K562 (cell line): ENCODE measurements at regions not wholly inside any gene's neighbourhood (a gene's known extent, or its start where the extent isn't known, plus 50 kb on each side); places are given as distances from the start of the nearest gene placed in this dataset.

Experiments used
- ATF3 ChIP-seq, 2 experiments: fragments of 450-650 bp in 1 of 2; sonication (generic) in 1 of 2; formaldehyde crosslinking in 1 of 2; IDR thresholded peaks in 1 of 2; conservative IDR thresholded peaks in 1 of 2; 2 replicates each; pipeline versions ENCODE4 v1.6.1 to v1.8.1; 2016 to 2023; ENCODE audit warnings: mild to moderate bottlenecking in 2 of 2, moderate library complexity in 2 of 2, inconsistent platforms in 1 of 2, missing genetic modification reagents in 1 of 2
- CTCF ChIP-seq, 3 experiments: IDR thresholded peaks in 2 of 3; conservative IDR thresholded peaks in 1 of 3; 2 replicates each; pipeline ENCODE4 v1.5.1; 2011 to 2012; ENCODE audit warnings: low read length in 3 of 3, mild to moderate bottlenecking in 3 of 3, control low read depth in 2 of 3, improper control_type of control experiment in 1 of 3, inconsistent platforms in 1 of 3, low read depth in 1 of 3, mixed read lengths in 1 of 3, moderate library complexity in 1 of 3; ENCODE audit not compliant: insufficient read depth in 2 of 3
- FOXP4 ChIP-seq: sonication (generic); formaldehyde crosslinking; IDR thresholded peaks from 2 replicates; pipeline ENCODE4 v1.8.0; 2022; ENCODE audit warnings: mild to moderate bottlenecking, missing genetic modification reagents, borderline replicate concordance
- HDAC6 ChIP-seq: IDR thresholded peaks from 2 replicates; pipeline ENCODE4 v1.6.1; 2012; ENCODE audit warnings: low read depth, mild to moderate bottlenecking, control low read depth, inconsistent platforms, low read length, moderate library complexity
- POLR2AphosphoS5 ChIP-seq: IDR thresholded peaks from 2 replicates; pipeline ENCODE4 v1.6.1; 2011; ENCODE audit warnings: mild to moderate bottlenecking, low read depth, low read length, moderate library complexity; ENCODE audit not compliant: control insufficient read depth, insufficient read depth
- POLR2G ChIP-seq: fragments of 200-400 bp; formaldehyde crosslinking; IDR thresholded peaks from 2 replicates; pipeline ENCODE4 v1.6.1; 2017; ENCODE audit warnings: low read depth, mild to moderate bottlenecking, antibody characterized with exemption, low read length, moderate library complexity
- SIN3A ChIP-seq, 2 experiments: fragments of 150-350 bp in 1 of 2; IDR thresholded peaks; 2 replicates each; pipeline ENCODE4 v1.6.1; 2011 to 2016; ENCODE audit warnings: borderline replicate concordance in 2 of 2, low read depth in 2 of 2, low read length in 2 of 2, mild to moderate bottlenecking in 2 of 2, moderate library complexity in 2 of 2; ENCODE audit not compliant: control insufficient read depth in 1 of 2
- ZC3H11A ChIP-seq: IDR thresholded peaks from 2 replicates; pipeline ENCODE4 v1.6.1; 2012; ENCODE audit warnings: low read depth, low read length, improper control_type of control experiment
- ZKSCAN1 ChIP-seq: fragments of 150-350 bp; IDR thresholded peaks from 2 replicates; pipeline ENCODE4 v1.6.1; 2016; ENCODE audit warnings: low read depth, low read length
- ZNF217 ChIP-seq: sonication (generic); formaldehyde crosslinking; IDR thresholded peaks from 2 replicates; pipeline ENCODE4 v1.8.0; 2022; ENCODE audit warnings: mild to moderate bottlenecking, missing genetic modification reagents
- TF ChIP-seq, protein P1 (sequence below): fragments of 450-650 bp; IDR thresholded peaks from 2 replicates; pipeline ENCODE4 v1.6.1; 2018; ENCODE audit not compliant: partially characterized antibody
- TF ChIP-seq, protein P2 (sequence below): fragments of 200-400 bp; formaldehyde crosslinking; IDR thresholded peaks from 2 replicates; pipeline ENCODE4 v1.6.1; 2017; ENCODE audit warnings: mild to moderate bottlenecking, low read depth, low read length, moderate library complexity

- TF ChIP-seq, protein P1, sequence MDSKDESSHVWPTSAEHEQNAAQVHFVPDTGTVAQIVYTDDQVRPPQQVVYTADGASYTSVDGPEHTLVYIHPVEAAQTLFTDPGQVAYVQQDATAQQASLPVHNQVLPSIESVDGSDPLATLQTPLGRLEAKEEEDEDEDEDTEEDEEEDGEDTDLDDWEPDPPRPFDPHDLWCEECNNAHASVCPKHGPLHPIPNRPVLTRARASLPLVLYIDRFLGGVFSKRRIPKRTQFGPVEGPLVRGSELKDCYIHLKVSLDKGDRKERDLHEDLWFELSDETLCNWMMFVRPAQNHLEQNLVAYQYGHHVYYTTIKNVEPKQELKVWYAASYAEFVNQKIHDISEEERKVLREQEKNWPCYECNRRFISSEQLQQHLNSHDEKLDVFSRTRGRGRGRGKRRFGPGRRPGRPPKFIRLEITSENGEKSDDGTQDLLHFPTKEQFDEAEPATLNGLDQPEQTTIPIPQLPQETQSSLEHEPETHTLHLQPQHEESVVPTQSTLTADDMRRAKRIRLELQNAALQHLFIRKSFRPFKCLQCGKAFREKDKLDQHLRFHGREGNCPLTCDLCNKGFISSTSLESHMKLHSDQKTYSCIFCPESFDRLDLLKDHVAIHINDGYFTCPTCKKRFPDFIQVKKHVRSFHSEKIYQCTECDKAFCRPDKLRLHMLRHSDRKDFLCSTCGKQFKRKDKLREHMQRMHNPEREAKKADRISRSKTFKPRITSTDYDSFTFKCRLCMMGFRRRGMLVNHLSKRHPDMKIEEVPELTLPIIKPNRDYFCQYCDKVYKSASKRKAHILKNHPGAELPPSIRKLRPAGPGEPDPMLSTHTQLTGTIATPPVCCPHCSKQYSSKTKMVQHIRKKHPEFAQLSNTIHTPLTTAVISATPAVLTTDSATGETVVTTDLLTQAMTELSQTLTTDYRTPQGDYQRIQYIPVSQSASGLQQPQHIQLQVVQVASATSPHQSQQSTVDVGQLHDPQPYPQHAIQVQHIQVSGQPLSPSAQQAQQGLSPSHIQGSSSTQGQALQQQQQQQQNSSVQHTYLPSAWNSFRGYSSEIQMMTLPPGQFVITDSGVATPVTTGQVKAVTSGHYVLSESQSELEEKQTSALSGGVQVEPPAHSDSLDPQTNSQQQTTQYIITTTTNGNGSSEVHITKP = no peak
- TF ChIP-seq CTCF (IDR thresholded peaks at IDR 0.05 in 2 of 3, conservative IDR thresholded peaks at IDR 0.05 in 1 of 3; ENCODE audit: insufficient read depth in 2 of 3, low read depth in 1 of 3, low read length in 3 of 3) (no peak), ZC3H11A (no peak), POLR2AphosphoS5 (no peak), ZNF217 (CRISPR knock-in tag) (no peak), ZKSCAN1 (no peak), POLR2G (no peak), ATF3 (IDR thresholded peaks at IDR 0.05) (no peak), ATF3 (CRISPR knock-in tag; conservative IDR thresholded peaks at IDR 0.05) (no peak), HDAC6 (no peak), SIN3A (IDR thresholded peaks at IDR 0.05; ENCODE audit: borderline replicate concordance in 2 of 2, control insufficient read depth in 1 of 2, low read depth in 2 of 2, low read length in 2 of 2) (no peak), FOXP4 (CRISPR knock-in tag) (no peak)
- TF ChIP-seq, protein P2, sequence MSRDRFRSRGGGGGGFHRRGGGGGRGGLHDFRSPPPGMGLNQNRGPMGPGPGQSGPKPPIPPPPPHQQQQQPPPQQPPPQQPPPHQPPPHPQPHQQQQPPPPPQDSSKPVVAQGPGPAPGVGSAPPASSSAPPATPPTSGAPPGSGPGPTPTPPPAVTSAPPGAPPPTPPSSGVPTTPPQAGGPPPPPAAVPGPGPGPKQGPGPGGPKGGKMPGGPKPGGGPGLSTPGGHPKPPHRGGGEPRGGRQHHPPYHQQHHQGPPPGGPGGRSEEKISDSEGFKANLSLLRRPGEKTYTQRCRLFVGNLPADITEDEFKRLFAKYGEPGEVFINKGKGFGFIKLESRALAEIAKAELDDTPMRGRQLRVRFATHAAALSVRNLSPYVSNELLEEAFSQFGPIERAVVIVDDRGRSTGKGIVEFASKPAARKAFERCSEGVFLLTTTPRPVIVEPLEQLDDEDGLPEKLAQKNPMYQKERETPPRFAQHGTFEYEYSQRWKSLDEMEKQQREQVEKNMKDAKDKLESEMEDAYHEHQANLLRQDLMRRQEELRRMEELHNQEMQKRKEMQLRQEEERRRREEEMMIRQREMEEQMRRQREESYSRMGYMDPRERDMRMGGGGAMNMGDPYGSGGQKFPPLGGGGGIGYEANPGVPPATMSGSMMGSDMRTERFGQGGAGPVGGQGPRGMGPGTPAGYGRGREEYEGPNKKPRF = no peak
These were observed 309.1 kb upstream of the IMPG1 start for GRCh38 chr6:76381612-76382011.
